NB4 (cell line): ENCODE measurements at regions not wholly inside any gene's neighbourhood (a gene's known extent, or its start where the extent isn't known, plus 50 kb on each side); places are given as distances from the start of the nearest gene placed in this dataset.
A peak's percentile ranks its signal among the peaks of the same experiment; 100 is the strongest.

Experiments used
- DNase-seq: peaks from one replicate; pipeline ENCODE4 v3.0.0; 2010; ENCODE audit warnings: low read depth
- H3K4me3 ChIP-seq: one replicate; pipeline ENCODE4 v1.5.1; 2011; ENCODE audit warnings: mild to moderate bottlenecking, low read depth, low read length, moderate library complexity
- MYC ChIP-seq: IDR thresholded peaks from 2 replicates; pipeline ENCODE4 v1.6.1; 2011; ENCODE audit warnings: low read depth, low read length
- POLR2A ChIP-seq: IDR thresholded peaks from 2 replicates; pipeline ENCODE4 v1.6.1; 2011; ENCODE audit warnings: mild to moderate bottlenecking; ENCODE audit not compliant: insufficient read length; ENCODE audit errors: extremely low read depth
- TF ChIP-seq, protein P1 (sequence below): IDR thresholded peaks from 2 replicates; pipeline ENCODE4 v1.6.1; 2011; ENCODE audit warnings: low read depth, low read length
- TF ChIP-seq, protein P2 (sequence below): IDR thresholded peaks from one replicate; pipeline ENCODE4 v1.5.1; 2012; ENCODE audit warnings: low read depth, low read length

DNA sequence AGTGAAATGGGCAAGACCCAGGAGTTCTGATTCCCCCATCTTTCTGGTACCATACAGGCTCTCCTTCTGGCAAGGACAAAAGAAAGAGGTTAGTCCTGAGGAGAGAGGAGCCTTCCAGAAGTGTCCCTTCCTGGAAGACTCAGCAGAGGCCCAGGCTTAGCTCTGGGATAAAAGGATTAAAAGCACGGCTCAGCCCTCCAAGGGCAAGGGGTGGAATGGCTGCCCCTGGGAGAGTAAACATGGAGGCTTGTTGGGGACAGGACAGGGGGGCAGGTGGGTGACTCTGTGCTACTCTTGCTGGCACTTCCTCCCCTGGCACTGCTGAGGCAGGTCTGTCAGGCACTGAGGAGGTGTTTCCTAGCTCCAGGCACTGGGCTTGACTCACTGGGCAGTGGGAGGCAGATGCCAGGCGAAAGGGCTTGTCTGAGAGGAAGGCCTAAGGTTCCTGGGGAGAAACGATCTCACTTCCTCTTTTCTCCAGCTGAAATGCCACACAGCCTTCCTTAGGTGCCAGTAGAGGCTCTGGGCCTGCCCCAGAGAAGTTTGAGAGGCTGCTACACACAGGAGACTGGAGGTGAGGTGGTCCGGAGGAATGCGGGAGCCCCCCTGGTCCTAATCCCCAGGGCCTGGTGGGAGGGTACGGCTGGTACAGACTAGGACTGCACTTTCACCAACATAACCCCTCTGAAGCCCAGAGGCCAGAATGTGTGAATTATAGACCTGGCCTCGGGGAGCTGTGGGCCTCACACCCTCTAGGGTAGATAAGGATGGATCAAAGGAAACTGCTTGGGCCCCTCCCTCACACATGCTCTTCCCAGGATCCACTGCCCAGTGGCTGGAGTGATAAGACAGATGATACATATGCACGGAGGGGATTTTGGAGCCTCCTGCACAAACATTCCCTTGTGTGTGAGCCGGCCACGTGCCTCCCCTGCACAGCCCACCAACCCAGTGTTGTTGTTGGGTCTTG, 63.2 kb upstream of the PODXL start:
- H3K4me3 ChIP-seq, result no peak overlapping the region
- peak; percentile 66 for DNase-seq
- TF ChIP-seq MYC (no peak), POLR2A (no peak)
- TF ChIP-seq, protein P1, sequence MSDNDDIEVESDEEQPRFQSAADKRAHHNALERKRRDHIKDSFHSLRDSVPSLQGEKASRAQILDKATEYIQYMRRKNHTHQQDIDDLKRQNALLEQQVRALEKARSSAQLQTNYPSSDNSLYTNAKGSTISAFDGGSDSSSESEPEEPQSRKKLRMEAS, result no peak
- TF ChIP-seq, protein P2, sequence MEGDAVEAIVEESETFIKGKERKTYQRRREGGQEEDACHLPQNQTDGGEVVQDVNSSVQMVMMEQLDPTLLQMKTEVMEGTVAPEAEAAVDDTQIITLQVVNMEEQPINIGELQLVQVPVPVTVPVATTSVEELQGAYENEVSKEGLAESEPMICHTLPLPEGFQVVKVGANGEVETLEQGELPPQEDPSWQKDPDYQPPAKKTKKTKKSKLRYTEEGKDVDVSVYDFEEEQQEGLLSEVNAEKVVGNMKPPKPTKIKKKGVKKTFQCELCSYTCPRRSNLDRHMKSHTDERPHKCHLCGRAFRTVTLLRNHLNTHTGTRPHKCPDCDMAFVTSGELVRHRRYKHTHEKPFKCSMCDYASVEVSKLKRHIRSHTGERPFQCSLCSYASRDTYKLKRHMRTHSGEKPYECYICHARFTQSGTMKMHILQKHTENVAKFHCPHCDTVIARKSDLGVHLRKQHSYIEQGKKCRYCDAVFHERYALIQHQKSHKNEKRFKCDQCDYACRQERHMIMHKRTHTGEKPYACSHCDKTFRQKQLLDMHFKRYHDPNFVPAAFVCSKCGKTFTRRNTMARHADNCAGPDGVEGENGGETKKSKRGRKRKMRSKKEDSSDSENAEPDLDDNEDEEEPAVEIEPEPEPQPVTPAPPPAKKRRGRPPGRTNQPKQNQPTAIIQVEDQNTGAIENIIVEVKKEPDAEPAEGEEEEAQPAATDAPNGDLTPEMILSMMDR, result no peak

DNA sequence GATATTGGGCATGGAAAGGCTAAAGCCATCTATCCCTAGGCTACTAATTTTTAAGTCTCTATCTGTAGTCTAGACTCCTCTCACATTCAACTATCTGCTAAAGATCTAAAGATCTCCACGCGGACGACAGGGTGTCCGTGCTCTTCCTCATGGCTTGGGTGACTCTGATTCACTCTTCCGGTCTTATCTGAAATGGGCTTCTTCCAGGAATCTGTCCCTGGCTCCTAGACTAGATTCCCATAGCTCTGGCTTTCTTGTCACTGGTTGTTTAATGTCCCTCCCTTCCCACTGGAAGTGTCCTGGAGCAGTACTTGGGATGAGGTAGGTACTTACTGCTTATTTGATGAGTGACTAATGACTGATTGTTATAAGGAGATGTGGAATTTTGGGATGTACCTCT, 62.0 kb upstream of the PODXL start:
- TF ChIP-seq, protein P1, result no peak
- TF ChIP-seq, protein P2, result no peak
- no peak for TF ChIP-seq MYC
- TF ChIP-seq POLR2A, result no peak
- DNase-seq, result no peak
- no peak overlapping the region for H3K4me3 ChIP-seq

DNA sequence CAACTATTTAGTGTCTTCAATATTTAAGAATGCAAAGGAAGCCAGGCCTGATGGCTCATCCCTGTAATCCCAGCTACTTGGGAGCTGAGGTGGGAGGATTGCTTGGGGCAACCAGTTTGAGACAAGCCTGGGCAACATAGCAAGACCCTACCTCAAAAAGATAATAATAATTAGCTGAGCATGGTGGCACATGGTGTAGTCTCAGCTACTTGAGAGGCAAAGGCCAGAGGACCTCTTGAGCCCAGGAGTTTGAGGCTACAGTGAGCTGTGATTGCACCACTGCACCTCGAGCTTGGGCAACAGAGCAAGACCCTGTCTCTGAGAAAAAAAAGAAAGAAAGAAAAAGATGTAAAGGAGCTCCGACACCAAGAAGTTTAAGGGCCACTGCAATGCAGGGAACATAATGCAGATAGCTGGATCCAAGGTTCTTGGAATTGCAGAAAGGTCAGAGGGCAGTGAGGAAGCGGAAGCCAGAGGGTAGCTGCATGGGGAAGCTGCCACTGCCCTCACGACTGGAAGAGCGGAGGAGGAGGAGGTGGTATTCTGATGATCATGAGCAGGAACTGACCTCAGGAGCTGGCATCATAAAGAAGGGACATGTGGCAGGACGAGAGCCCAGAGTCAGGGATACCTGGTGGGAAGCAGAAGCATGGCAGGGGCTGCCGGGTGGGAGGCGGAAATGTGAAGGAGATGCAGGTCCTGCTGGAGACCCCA, 60.2 kb upstream of the PODXL start:
- TF ChIP-seq MYC (no peak), POLR2A (no peak)
- TF ChIP-seq, protein P1, result no peak
- TF ChIP-seq, protein P2, result no peak
- DNase-seq, result no peak
- no peak overlapping the region for H3K4me3 ChIP-seq

DNA sequence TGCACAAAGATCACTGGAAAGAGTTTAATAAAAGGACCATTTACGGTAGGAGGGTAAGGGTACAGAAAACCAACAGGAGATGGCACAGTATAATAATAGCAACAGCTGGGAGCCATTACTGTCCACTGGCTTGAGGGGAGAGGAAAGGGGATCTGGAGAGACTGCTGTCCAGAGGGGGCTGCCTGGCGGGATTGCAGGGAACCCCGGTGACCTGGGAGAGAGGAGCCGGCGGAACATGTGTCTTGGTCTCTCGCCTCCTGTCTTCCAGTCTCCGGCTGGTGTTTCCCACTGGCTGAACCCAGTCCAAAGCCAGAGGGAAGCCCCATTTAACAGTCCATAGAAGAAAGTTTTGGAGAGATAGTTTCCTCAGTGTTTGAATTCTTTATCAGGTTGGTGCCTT, 57.5 kb upstream of the PODXL start:
- TF ChIP-seq, protein P2, result no peak
- TF ChIP-seq POLR2A, result no peak
- TF ChIP-seq MYC, result no peak
- TF ChIP-seq, protein P1, result no peak
- H3K4me3 ChIP-seq, result no peak overlapping the region
- no peak for DNase-seq

DNA sequence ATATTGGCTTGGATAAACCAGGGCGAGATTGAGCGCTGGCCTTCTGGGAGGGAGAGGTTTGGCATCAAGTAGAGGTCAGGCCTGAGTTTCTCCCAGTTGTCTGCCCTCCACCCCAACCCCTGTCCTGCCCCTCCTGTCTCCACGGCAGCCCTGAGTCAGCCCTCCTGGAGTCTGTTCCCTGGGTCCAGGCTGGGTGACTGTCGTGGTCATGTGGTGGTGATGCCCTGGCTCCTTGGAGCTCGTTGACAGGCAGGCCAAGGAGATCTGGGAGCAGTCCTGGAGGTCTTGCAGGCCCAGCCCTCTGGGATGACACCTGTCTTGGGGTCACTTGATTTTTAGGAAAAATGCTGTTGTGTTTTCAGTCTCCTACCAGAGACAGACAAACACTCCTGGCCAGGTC, 53.6 kb upstream of the PODXL start:
- no peak overlapping the region for H3K4me3 ChIP-seq
- TF ChIP-seq, protein P2, result no peak
- no peak for TF ChIP-seq POLR2A
- DNase-seq, result no peak
